T-helper 1 cell treated with Interleukin-12 subunit alpha and Interleukin-12 subunit beta and Interleukin-4 antibody, amounts not matched to agents 30 μg/mL and 1 μg/mL, for 36 hours (primary cell): ENCODE measurements at regions not wholly inside any gene's neighbourhood (a gene's known extent, or its start where the extent isn't known, plus 50 kb on each side); places are given as distances from the start of the nearest gene placed in this dataset.

Experiments used
- H3K27ac Mint-ChIP-seq: one replicate; pipeline ENCODE4 v1.8.0; 2021; ENCODE audit warnings: mild to moderate bottlenecking, mixed read lengths
- H3K27me3 Mint-ChIP-seq: one replicate; pipeline ENCODE4 v1.8.0; 2021; ENCODE audit warnings: low read depth, mixed read lengths
- H3K36me3 Mint-ChIP-seq: one replicate; pipeline ENCODE4 v1.8.0; 2021; ENCODE audit warnings: low read depth, mixed read lengths
- H3K4me1 Mint-ChIP-seq: one replicate; pipeline ENCODE4 v1.8.0; 2021; ENCODE audit warnings: low read depth, mixed read lengths
- H3K4me3 Mint-ChIP-seq: one replicate; pipeline ENCODE4 v1.8.0; 2021; ENCODE audit warnings: mild to moderate bottlenecking, moderate library complexity, mixed read lengths
- H3K9me3 Mint-ChIP-seq: one replicate; pipeline ENCODE4 v1.8.0; 2021; ENCODE audit warnings: mixed read lengths

GRCh38 chr22:48236261-48236660 lies 1473.8 kb downstream of the TBC1D22A start:
- no peak overlapping the region for H3K4me3 Mint-ChIP-seq
- peaks cover 14% of the 10 kb centered on the region for H3K9me3 Mint-ChIP-seq
- no peaks in the 10 kb centered on the region for H3K4me1 Mint-ChIP-seq
- no peaks in the 10 kb centered on the region for H3K27me3 Mint-ChIP-seq
- H3K27ac Mint-ChIP-seq = no peak overlapping the region
- H3K36me3 Mint-ChIP-seq = no peaks in the 10 kb centered on the region

DNA sequence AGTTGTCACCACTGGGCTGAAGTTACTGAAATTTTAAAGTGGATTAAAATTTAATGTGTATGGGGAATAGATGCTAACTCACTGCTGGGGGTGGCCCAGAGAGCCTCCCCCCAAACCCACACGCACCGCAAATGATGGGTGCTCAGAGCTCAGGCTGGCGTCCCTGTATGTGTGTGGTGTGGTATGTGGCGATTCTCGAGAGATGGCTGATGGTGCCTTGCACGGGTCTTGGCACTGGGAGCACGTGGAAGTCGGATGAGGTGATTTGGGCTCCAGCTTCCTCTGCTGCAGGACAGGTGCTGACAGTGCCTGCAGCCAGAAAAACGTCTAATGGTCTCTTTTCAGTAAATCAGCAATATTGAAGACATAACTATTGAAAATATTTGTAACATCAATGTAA lies 1473.3 kb downstream of the TBC1D22A start:
- Mint-ChIP-seq H3K4me1 (no peaks in the 10 kb centered on the region), H3K27ac (no peak overlapping the region), H3K27me3 (no peaks in the 10 kb centered on the region), H3K4me3 (no peak overlapping the region), H3K9me3 (peaks cover 14% of the 10 kb centered on the region), H3K36me3 (no peaks in the 10 kb centered on the region)

DNA sequence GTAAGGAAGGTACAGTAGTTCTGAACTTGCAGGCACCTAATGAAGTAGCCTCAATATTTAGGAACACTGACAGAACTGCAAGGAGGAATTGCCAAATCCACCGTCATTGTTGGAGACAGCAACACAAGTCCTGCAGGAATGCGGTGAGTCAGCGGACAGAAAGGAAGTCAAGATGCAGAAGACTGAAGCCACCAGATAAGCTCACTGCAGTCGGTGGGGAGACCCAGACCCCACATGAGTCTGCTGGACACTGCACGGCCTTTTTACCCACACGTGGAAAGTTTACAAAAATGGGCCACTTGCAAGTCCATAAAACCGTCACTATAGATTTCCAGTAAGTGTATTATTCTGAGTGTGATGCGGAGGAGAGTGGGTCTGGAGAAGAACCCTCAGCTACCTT lies 1471.6 kb downstream of the TBC1D22A start:
- no peaks in the 10 kb centered on the region for H3K27me3 Mint-ChIP-seq
- no peak overlapping the region for H3K4me3 Mint-ChIP-seq
- H3K4me1 Mint-ChIP-seq = no peaks in the 10 kb centered on the region
- no peak overlapping the region for H3K27ac Mint-ChIP-seq
- H3K36me3 Mint-ChIP-seq = no peaks in the 10 kb centered on the region
- peaks cover 14% of the 10 kb centered on the region for H3K9me3 Mint-ChIP-seq

DNA sequence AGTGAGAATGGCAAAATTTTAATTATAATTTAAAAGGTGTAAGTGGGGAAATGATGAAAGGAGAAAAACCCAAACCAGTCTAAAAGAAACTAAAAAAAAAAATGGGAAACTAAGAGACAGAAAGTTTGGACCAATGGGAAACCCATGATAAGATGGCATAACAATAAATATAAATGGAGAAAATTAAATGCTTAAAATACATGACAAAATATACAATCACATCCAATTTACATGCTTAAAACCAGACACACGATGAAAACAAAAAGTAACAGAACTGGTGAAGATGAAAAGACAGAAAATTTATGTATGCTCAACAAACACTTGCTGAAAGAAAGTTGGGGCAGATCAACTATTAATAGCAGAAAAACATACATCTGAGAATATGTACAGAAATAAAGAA lies 1471.1 kb downstream of the TBC1D22A start:
- H3K27ac Mint-ChIP-seq = no peak overlapping the region

DNA sequence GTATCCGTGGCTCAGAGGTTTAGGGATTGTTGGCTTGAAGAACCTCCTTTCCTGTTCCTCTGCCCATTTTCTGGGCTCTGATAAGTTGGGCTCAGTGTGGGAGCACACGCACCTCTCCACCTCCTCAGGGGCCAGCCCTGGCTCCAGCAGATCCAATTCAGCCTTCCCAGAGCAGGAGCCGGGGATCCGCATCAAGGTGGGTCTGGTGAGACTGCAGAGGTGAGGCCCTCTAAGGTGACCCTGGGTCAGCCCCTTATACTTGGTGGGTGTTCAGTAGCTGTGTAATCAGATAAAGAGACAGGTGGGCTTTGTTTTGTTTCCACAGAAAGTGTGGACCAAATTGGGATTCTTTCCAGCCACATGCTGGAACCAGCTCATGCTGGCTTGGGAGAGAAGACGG lies 1466.0 kb downstream of the TBC1D22A start:
- Mint-ChIP-seq H3K9me3 (peaks cover 9% of the 10 kb centered on the region), H3K4me1 (no peaks in the 10 kb centered on the region), H3K27ac (no peak overlapping the region), H3K4me3 (no peak overlapping the region), H3K36me3 (no peaks in the 10 kb centered on the region), H3K27me3 (no peaks in the 10 kb centered on the region)

More for the DNA sequence above, 1471.1 kb downstream of the TBC1D22A start:
- H3K4me3 Mint-ChIP-seq = no peak overlapping the region
- H3K4me1 Mint-ChIP-seq = no peaks in the 10 kb centered on the region
- no peaks in the 10 kb centered on the region for H3K36me3 Mint-ChIP-seq
- no peaks in the 10 kb centered on the region for H3K27me3 Mint-ChIP-seq
- H3K9me3 Mint-ChIP-seq = peaks cover 14% of the 10 kb centered on the region

DNA sequence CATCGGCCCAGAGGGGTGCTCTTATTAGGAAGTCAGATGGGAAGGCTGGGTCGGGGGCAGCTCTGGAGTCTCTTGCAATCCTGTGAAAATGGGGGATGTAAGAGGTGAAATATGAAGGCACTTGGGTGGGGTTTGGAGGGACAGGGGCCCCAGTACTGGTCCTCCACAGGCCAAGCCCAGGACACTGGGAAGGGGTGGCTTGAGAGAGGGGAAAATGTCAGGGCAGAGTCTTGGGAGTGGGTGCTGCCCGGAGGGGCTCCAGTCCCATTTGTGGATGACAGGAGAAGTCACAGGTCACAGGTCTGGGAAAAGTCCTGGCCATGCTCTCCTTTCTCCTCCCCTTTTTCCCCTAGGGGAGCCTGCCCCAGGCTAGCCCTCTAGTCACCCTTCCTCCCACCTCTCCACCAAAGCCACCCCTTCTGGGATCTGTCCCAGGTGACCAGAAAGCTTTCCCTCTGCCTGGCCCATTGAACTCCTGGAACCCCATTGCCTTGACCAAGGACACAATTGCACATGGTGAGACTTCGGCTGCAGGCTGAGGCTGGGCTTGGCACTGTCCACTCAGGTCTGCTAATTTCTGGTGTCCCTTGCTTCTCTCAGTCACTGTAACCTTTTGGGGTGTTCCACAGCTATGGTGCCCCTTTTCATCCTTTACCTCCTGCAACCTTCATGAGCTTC lies 1465.0 kb downstream of the TBC1D22A start:
- H3K27me3 Mint-ChIP-seq = no peaks in the 10 kb centered on the region
- no peak overlapping the region for H3K27ac Mint-ChIP-seq
- H3K4me3 Mint-ChIP-seq = no peak overlapping the region
- no peaks in the 10 kb centered on the region for H3K36me3 Mint-ChIP-seq
- no peaks in the 10 kb centered on the region for H3K4me1 Mint-ChIP-seq
- peaks cover 6% of the 10 kb centered on the region for H3K9me3 Mint-ChIP-seq

- Mint-ChIP-seq H3K4me3 (no peak overlapping the region), H3K27ac (no peak overlapping the region), H3K36me3 (no peaks in the 10 kb centered on the region), H3K9me3 (no peaks in the 10 kb centered on the region), H3K4me1 (no peaks in the 10 kb centered on the region), H3K27me3 (peaks cover 3% of the 10 kb centered on the region)
These were observed 1463.9 kb downstream of the TBC1D22A start for GRCh38 chr22:48226026-48227013.

DNA sequence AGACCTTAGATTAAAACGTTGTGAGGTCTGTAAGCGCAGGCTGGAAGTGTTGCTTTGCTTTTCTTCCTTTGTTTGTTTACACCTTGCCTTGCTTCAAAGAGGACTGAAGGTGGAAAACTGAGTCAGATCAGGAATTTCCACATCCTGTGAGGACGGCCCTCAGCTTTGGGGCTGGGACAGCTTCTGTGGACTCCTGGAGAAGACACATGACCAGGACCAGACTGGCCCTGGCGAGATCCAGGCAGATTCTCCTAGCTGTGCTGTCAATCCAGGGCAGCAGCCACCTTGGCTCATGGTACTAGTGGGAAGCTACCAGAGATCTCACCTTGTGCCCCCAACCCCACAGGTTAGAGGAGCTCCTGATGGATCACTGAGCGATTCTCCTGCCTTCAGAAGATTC lies 1461.9 kb downstream of the TBC1D22A start:
- no peak overlapping the region for H3K27ac Mint-ChIP-seq

DNA sequence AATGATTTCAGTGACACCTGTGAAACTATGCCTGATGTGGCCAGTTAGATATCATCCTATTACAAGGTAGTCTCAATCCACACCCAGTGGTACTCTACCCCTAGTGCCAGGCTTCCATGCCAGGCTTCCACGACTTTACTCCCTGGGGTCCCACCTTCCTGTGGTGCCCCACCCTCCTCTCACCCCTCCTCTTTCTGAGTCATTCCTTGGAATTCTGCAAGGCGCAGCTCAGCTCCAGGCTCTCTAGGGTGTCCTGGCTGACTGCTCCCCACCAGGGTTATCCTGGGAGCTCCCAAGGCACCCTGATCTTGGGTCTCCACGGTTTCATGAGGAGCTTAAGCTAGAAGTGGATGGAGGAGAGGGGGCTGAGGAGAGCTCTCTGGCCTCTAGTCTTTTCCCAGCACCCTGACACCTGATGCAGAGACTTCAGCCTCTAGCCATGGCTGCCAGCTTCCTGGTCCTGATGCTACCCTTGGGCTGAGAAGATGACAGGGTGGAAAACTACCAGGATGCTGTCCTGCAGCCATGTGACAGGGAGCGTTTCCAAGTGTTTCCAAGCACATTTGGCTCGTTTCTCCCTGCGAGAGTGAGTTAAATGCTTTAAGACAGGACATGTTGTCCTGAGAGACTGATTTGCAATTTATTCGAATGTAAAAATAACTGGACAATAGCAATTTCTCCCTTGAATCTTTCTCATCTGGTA lies 1461.2 kb downstream of the TBC1D22A start:
- Mint-ChIP-seq H3K4me1 (no peaks in the 10 kb centered on the region), H3K9me3 (no peaks in the 10 kb centered on the region), H3K36me3 (no peaks in the 10 kb centered on the region), H3K27ac (no peak overlapping the region), H3K4me3 (no peak overlapping the region), H3K27me3 (peaks cover 8% of the 10 kb centered on the region)

More for the DNA sequence above, 1461.9 kb downstream of the TBC1D22A start:
- Mint-ChIP-seq H3K27me3 (peaks cover 8% of the 10 kb centered on the region), H3K9me3 (no peaks in the 10 kb centered on the region), H3K4me1 (no peaks in the 10 kb centered on the region), H3K36me3 (no peaks in the 10 kb centered on the region), H3K4me3 (no peak overlapping the region)

DNA sequence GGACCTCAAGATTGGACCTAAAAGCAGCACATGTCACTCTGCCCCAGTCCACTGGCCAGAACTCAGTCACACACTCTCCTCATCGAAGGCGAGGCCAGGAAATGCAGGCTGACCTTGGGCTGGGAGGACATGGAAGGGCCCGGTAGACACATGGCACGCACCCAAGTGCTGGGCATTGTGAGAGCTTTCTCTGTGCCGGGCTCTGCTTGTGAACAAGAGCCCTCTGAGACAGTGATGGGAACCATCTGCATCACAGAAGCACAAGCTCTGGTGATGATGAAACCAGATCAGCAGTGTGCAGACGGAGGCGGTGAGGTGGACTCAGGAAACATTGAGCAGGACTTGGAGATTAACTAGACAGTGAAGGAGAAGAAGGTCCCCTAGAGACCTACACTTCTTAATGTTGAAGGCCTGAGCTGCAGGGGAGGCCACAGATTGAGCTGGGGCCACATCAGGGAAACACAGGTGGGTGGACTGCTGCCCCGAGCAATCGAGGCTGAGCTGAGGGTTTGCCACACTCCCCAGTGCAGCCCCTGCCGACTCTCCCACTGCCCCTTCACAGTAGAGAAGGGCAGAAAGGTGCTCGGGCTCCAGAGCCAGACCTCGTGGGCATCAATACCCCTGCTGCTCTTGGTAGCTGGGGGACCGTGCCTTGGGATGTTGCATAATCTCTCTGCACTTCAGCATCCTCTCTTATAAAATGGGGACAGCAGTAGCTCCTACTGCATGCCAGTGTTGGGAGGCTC lies 1460.5 kb downstream of the TBC1D22A start:
- Mint-ChIP-seq H3K4me1 (no peaks in the 10 kb centered on the region), H3K27me3 (peaks cover 8% of the 10 kb centered on the region), H3K36me3 (no peaks in the 10 kb centered on the region), H3K4me3 (no peak overlapping the region), H3K9me3 (no peaks in the 10 kb centered on the region), H3K27ac (no peak overlapping the region)

DNA sequence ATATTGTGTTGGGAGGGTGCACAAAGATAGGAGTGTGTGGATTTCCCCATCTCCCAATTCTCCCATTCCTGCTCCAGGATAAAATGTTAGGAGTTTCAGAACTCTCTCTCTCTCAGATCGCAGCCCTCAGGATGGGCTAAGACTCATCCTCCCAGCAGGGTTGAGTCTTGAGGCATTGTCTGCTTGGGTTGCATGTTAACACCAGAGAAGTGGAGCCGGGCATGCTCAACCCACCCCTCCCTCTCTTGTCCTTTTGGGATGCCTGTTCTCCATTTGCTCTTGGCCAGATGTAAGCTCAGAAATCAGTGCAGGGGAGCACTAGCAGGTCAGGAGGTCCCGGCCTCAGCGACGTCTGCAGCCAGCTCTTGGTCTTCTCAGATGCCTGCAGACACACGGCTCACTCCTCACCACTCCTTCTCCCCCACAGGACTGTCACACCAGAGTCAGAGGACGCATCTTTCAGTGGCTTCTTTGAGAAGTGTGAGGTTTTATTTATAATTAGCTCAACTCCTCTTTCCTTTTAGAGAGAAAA lies 1456.5 kb downstream of the TBC1D22A start:
- H3K27ac Mint-ChIP-seq = no peak overlapping the region
- H3K9me3 Mint-ChIP-seq = no peaks in the 10 kb centered on the region
- H3K27me3 Mint-ChIP-seq = peaks cover 8% of the 10 kb centered on the region

GRCh38 chr22:48217596-48217995 lies 1455.1 kb downstream of the TBC1D22A start:
- H3K36me3 Mint-ChIP-seq = no peaks in the 10 kb centered on the region
- no peaks in the 10 kb centered on the region for H3K9me3 Mint-ChIP-seq
- H3K4me3 Mint-ChIP-seq = no peak overlapping the region
- no peak overlapping the region for H3K27ac Mint-ChIP-seq
- H3K4me1 Mint-ChIP-seq = no peaks in the 10 kb centered on the region
- H3K27me3 Mint-ChIP-seq = peaks cover 8% of the 10 kb centered on the region

More for the DNA sequence above, 1456.5 kb downstream of the TBC1D22A start:
- Mint-ChIP-seq H3K36me3 (no peaks in the 10 kb centered on the region), H3K4me1 (no peaks in the 10 kb centered on the region), H3K4me3 (no peak overlapping the region)

DNA sequence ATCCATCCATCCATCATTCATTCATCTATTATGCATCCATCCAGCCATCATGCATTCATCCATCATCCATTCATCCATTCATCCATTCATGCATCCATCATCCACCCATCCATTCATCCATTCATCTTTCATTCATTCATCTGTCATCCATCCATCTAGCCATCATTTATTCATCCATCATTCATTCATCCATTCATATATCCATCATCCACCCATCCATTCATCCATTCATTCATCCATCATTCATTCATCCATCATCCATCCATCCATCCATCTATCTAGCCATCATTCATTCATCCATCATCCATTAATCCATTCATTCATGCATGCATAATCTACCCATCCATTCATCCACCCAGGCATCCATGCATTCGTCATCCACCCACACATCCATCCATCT lies 1450.3 kb downstream of the TBC1D22A start:
- Mint-ChIP-seq H3K36me3 (no peaks in the 10 kb centered on the region), H3K9me3 (no peaks in the 10 kb centered on the region), H3K4me1 (no peaks in the 10 kb centered on the region), H3K27ac (no peak overlapping the region), H3K27me3 (no peaks in the 10 kb centered on the region), H3K4me3 (no peak overlapping the region)

- H3K9me3 Mint-ChIP-seq = no peaks in the 10 kb centered on the region
These were observed 1448.4 kb downstream of the TBC1D22A start for GRCh38 chr22:48210812-48211211.

More at GRCh38 chr22:48210812-48211211, 1448.4 kb downstream of the TBC1D22A start:
- Mint-ChIP-seq H3K36me3 (no peaks in the 10 kb centered on the region), H3K27ac (no peak overlapping the region), H3K4me1 (no peaks in the 10 kb centered on the region), H3K27me3 (no peaks in the 10 kb centered on the region), H3K4me3 (no peak overlapping the region)
